Neutrophil (primary cell): ENCODE measurements at regions not wholly inside any gene's neighbourhood (a gene's known extent, or its start where the extent isn't known, plus 50 kb on each side); places are given as distances from the start of the nearest gene placed in this dataset.

Source experiments
- H3K27ac ChIP-seq: fragments of 200-600 bp; sonication (generic); 2 replicates; pipeline ENCODE4 v1.5.1; 2016; ENCODE audit warnings: mild to moderate bottlenecking, moderate library complexity
- H3K27me3 ChIP-seq: fragments of 200-600 bp; sonication (generic); 2 replicates; pipeline ENCODE4 v1.6.0; 2016; ENCODE audit warnings: mild to moderate bottlenecking
- H3K36me3 ChIP-seq: fragments of 200-600 bp; sonication (generic); 2 replicates; pipeline ENCODE4 v1.5.1; 2017
- H3K4me1 ChIP-seq, 2 experiments: fragments of 200-600 bp in 1 of 2; sonication (generic) in 1 of 2; 1 replicate in 1 of 2; 2 replicates in 1 of 2; pipeline versions ENCODE4 v1.5.1 to v1.6.1; 2013 to 2016; ENCODE audit warnings: low read depth in 1 of 2, low read length in 1 of 2, mild to moderate bottlenecking in 1 of 2, moderate library complexity in 1 of 2; ENCODE audit not compliant: control insufficient read depth in 1 of 2, insufficient read depth in 1 of 2
- H3K4me3 ChIP-seq, 2 experiments: fragments of 200-600 bp in 1 of 2; sonication (generic) in 1 of 2; 1 replicate in 1 of 2; 2 replicates in 1 of 2; pipeline ENCODE4 v1.5.1; 2013 to 2016; ENCODE audit warnings: low read depth in 1 of 2, low read length in 1 of 2, mild to moderate bottlenecking in 1 of 2, moderate library complexity in 1 of 2
- H3K9me3 ChIP-seq: fragments of 200-600 bp; sonication (generic); 2 replicates; pipeline ENCODE4 v1.5.1; 2016
- CTCF ChIP-seq: fragments of 200-600 bp; sonication (generic); IDR thresholded peaks from 2 replicates; pipeline ENCODE4 v1.5.1; 2016; ENCODE audit warnings: antibody characterized with exemption

GRCh38 chr1:235024711-235025421, 103.8 kb downstream of the TOMM20 start:
- Histone ChIP-seq H3K36me3 (no peaks in the 10 kb centered on the region), H3K27me3 (no peaks in the 10 kb centered on the region), H3K27ac (no peak overlapping the region), H3K4me1 (no peaks in the 10 kb centered on the region), H3K9me3 (no peaks in the 10 kb centered on the region), H3K4me3 (no peak overlapping the region)
- TF ChIP-seq CTCF: no peak

GRCh38 chr1:235023711-235024439, 104.8 kb downstream of the TOMM20 start:
- H3K9me3 ChIP-seq: no peaks in the 10 kb centered on the region
- no peaks in the 10 kb centered on the region for H3K4me1 ChIP-seq
- no peaks in the 10 kb centered on the region for H3K27me3 ChIP-seq
- H3K4me3 ChIP-seq: no peak overlapping the region
- no peak overlapping the region for H3K27ac ChIP-seq
- no peaks in the 10 kb centered on the region for H3K36me3 ChIP-seq
- no peak for TF ChIP-seq CTCF

GRCh38 chr1:235022981-235023710, 105.5 kb downstream of the TOMM20 start:
- Histone ChIP-seq H3K4me3 (no peak overlapping the region), H3K9me3 (no peaks in the 10 kb centered on the region), H3K4me1 (no peaks in the 10 kb centered on the region), H3K27me3 (no peaks in the 10 kb centered on the region), H3K36me3 (no peaks in the 10 kb centered on the region), H3K27ac (no peak overlapping the region)
- TF ChIP-seq CTCF: no peak

- no peak overlapping the region for H3K27ac ChIP-seq
- no peaks in the 10 kb centered on the region for H3K27me3 ChIP-seq
- H3K4me3 ChIP-seq: no peak overlapping the region
- no peaks in the 10 kb centered on the region for H3K36me3 ChIP-seq
- no peak for TF ChIP-seq CTCF
- no peaks in the 10 kb centered on the region for H3K9me3 ChIP-seq
- H3K4me1 ChIP-seq: no peaks in the 10 kb centered on the region
These were observed 106.2 kb downstream of the TOMM20 start for GRCh38 chr1:235022341-235022980.

GRCh38 chr1:235021815-235022214, 106.8 kb downstream of the TOMM20 start:
- Histone ChIP-seq H3K36me3 (no peaks in the 10 kb centered on the region), H3K9me3 (no peaks in the 10 kb centered on the region), H3K4me1 (no peaks in the 10 kb centered on the region), H3K27ac (no peak overlapping the region), H3K4me3 (no peak overlapping the region), H3K27me3 (no peaks in the 10 kb centered on the region)
- TF ChIP-seq CTCF: no peak
